ENCODE measurements at regions not wholly inside any gene's neighbourhood (a gene's known extent, or its start where the extent isn't known, plus 50 kb on each side); places are given as distances from the start of the nearest gene placed in this dataset.
"Not testable (repeated sequence)": the region's sequence is repeated elsewhere in the genome, so short reads cannot be mapped to it uniquely, and the experiment has no call there.

- DNase-seq (ENCODE audit: extremely low read depth, low read depth), result no peak
These were observed 403.2 kb downstream of the DSC3 start for GRCh38 chr18:30639361-30639760.

GRCh38 chr18:30634249-30634648 is 408.3 kb downstream of the DSC3 start:
- no peak for DNase-seq (ENCODE audit: extremely low read depth, low read depth)

- no peak for DNase-seq (ENCODE audit: extremely low read depth, low read depth)
These were observed 410.4 kb downstream of the DSC3 start for GRCh38 chr18:30632071-30632698.

GRCh38 chr18:30625961-30626360 is 416.6 kb downstream of the DSC3 start:
- DNase-seq (ENCODE audit: extremely low read depth, low read depth), result no peak

- no peak for DNase-seq (ENCODE audit: extremely low read depth, low read depth)
These were observed 419.0 kb downstream of the DSC3 start for GRCh38 chr18:30623401-30624065.

- no peak for DNase-seq (ENCODE audit: extremely low read depth, low read depth)
These were observed 419.9 kb downstream of the DSC3 start for GRCh38 chr18:30622635-30623034.

- DNase-seq (ENCODE audit: extremely low read depth, low read depth), result no peak
These were observed 420.4 kb downstream of the DSC3 start for GRCh38 chr18:30622104-30622503.

GRCh38 chr18:30618567-30618966 is 424.0 kb downstream of the DSC3 start:
- no peak for DNase-seq (ENCODE audit: extremely low read depth, low read depth)

- DNase-seq (ENCODE audit: extremely low read depth, low read depth), result no peak
These were observed 426.1 kb downstream of the DSC3 start for GRCh38 chr18:30616414-30616813.

GRCh38 chr18:30613467-30613801 is 429.1 kb downstream of the DSC3 start:
- DNase-seq (ENCODE audit: extremely low read depth, low read depth), result no peak

- no peak for DNase-seq (ENCODE audit: extremely low read depth, low read depth)
These were observed 441.0 kb downstream of the DSC3 start for GRCh38 chr18:30601541-30601940.

GRCh38 chr18:30597202-30597601 is 445.3 kb downstream of the DSC3 start:
- no peak for DNase-seq (ENCODE audit: extremely low read depth, low read depth)

GRCh38 chr18:30596635-30597034 is 445.9 kb downstream of the DSC3 start:
- no peak for DNase-seq (ENCODE audit: extremely low read depth, low read depth)

GRCh38 chr18:30595942-30596341 is 446.6 kb downstream of the DSC3 start:
- DNase-seq (ENCODE audit: extremely low read depth, low read depth), result no peak

GRCh38 chr18:30594911-30595310 is 447.6 kb downstream of the DSC3 start:
- DNase-seq (ENCODE audit: extremely low read depth, low read depth), result not testable (repeated sequence)

GRCh38 chr18:30591462-30591861 is 451.1 kb downstream of the DSC3 start:
- DNase-seq (ENCODE audit: extremely low read depth, low read depth), result no peak

- DNase-seq (ENCODE audit: extremely low read depth, low read depth), result no peak
These were observed 453.8 kb downstream of the DSC3 start for GRCh38 chr18:30588673-30589164.

GRCh38 chr18:30583768-30584167 is 458.8 kb downstream of the DSC3 start:
- no peak for DNase-seq (ENCODE audit: extremely low read depth, low read depth)

- DNase-seq (ENCODE audit: extremely low read depth, low read depth), result no peak
These were observed 460.5 kb downstream of the DSC3 start for GRCh38 chr18:30582078-30582477.

- no peak for DNase-seq (ENCODE audit: extremely low read depth, low read depth)
These were observed 463.8 kb downstream of the DSC3 start for GRCh38 chr18:30578707-30579106.

- DNase-seq (ENCODE audit: extremely low read depth, low read depth), result no peak
These were observed 470.3 kb downstream of the DSC3 start for GRCh38 chr18:30572214-30572613.

GRCh38 chr18:30568333-30568732 is 474.2 kb downstream of the DSC3 start:
- DNase-seq (ENCODE audit: extremely low read depth, low read depth), result no peak

GRCh38 chr18:30566877-30567276 is 475.7 kb downstream of the DSC3 start:
- no peak for DNase-seq (ENCODE audit: extremely low read depth, low read depth)

Data from NCI-H460 (cell line).